ENCODE measurements at regions not wholly inside any gene's neighbourhood (a gene's known extent, or its start where the extent isn't known, plus 50 kb on each side); places are given as distances from the start of the nearest gene placed in this dataset.
"Not testable (repeated sequence)": the region's sequence is repeated elsewhere in the genome, so short reads cannot be mapped to it uniquely, and the experiment has no call there.

DNA sequence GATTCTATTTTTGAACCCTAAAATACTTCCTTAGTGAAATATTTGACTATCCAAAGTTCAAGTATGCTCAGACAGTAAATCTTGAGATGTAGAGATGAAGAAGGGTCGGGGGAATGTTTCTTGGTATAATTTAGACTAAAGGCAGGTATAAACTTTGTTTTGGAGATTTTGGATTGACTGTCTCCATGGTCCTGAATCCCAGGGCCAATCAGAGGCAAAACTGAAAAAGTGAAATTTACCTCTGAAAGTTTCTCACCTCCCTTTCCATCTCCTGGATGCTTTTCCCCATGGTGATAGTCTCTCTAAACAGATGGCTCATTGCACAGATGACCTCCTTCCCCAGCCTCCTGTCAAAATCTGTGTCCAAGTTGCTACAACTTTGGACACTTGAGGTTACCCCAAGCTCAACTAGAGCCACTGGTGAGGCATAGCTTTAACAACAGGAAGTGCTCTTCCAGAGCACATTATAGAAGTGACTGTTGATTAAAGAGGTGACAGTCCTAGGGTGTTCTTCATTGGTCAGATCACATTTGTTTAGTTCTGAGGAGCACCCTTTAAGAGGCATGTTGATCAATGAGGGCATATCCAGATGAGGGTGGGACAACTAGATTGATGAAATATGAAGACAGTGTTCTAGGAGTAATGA lies 128.4 kb downstream of the AKAP11 start:
- no peak for DNase-seq

GRCh38 chr13:42401376-42401775 lies 129.4 kb downstream of the AKAP11 start:
- DNase-seq: no peak

DNA sequence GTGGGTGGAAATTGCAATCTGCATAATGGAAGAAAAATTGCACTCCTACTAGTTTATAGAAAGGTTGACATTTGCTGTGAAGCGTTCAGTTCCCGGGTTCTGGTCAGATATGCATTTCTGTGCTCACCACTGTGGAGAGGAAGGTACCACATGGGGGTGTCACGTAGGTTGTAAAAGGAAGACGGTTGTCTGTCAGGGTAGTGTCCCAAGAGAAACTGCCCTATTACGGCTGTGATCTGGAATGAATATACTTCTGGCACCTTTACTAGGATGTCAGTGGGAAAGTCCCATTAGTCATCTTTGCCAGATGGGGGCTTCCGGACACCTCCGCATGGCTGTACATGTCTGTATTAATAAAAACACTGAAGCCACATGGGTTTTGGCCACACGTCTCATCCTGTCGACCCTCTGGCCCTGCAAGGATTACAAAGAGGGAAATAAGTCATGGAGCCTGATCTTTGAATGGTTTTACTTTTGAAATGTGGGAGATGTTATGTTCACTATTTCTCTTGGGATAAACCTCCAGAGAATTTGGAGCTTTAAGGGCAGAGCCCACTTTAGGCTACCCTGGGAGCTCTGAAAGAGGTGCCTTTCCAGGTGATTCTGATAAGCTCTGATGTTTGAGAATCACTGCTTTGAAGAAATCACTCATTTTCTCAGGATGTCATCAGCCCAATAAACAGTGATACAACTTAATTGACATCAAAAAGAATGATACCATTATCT lies 133.9 kb downstream of the AKAP11 start:
- DNase-seq: peak; percentile 22

GRCh38 chr13:42409075-42409474 lies 137.1 kb downstream of the AKAP11 start:
- no peak for DNase-seq

GRCh38 chr13:42409551-42409950 lies 137.6 kb downstream of the AKAP11 start:
- DNase-seq: no peak

GRCh38 chr13:42412812-42413483 lies 141.0 kb downstream of the AKAP11 start:
- no peak for DNase-seq

GRCh38 chr13:42413484-42413815 lies 141.5 kb downstream of the AKAP11 start:
- DNase-seq: no peak

DNA sequence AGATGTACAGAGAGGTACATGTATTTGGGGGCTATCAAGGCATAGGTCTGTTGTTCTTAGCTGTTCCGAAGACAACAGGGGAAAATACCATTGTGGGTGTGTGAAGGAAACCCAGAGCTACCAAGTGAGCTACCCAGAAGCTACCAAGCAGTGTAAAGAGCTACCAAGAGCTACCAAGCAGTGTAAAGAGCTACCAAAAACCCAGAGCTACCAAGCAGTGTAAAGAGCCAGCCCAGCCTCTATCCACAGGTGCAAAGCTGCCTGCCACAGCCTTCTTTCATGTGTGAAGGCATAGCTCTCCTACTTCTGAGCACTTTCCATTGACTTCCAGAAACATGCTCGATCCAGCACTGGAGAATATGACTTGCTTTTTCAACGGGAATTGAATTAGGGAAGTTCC lies 145.7 kb downstream of the AKAP11 start:
- no peak for DNase-seq

- DNase-seq: no peak
Observed at GRCh38 chr13:42418184-42418583, 146.2 kb downstream of the AKAP11 start.

- no peak for DNase-seq
Observed at GRCh38 chr13:42420304-42420703, 148.4 kb downstream of the AKAP11 start.

- DNase-seq: no peak
Observed at GRCh38 chr13:42422681-42423080, 150.7 kb downstream of the AKAP11 start.

DNA sequence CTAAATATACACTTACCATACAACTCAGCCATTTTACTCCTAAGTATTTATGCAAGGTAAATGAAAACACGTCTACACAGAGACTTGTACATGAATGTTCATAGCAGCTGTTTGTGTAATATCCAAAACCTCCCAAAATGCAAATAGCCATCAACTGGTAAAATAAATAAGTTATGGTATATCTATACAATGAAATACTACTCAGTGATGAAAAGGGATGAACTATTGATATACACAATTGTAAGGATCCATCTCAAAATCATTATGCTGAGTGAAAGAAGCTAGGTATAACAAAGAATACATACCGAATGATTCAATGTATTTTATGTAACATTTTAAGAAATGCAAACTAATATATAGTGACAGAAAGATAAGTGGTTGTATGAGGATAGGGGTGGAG lies 149.8 kb upstream of the TNFSF11 start:
- DNase-seq: no peak

GRCh38 chr13:42445354-42445753 lies 128.6 kb upstream of the TNFSF11 start:
- DNase-seq: no peak

- not testable (repeated sequence) for DNase-seq
Observed at GRCh38 chr13:42446597-42446996, 127.4 kb upstream of the TNFSF11 start.

DNA sequence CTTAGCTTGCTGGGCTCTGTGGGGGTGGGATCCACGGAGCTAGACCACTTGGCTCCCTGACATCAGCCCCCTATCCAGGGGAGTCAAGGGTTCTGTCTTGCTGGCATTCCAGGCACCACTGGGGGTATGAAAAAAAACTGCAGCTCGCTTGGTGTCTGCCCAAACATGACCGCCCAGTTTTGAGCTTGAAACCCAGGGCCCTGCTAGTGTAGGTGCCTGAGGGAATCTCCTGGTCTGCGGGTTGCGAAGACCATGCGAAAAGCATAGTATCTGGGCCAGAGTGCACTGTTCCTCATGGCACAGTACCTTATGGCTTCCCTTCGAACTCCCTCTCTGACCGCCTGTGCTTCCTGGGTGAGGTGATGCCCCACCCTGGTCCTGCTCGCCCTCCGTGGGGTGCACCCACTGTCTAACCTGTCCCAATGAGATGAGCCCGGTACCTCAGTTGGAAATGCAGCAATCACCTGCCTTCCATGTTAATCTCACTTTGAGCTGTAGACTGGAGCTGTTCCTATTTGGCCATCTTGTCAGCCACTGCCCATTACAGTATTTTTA lies 120.8 kb upstream of the TNFSF11 start:
- no peak for DNase-seq

GRCh38 chr13:42454749-42455148 lies 119.2 kb upstream of the TNFSF11 start:
- no peak for DNase-seq

DNA sequence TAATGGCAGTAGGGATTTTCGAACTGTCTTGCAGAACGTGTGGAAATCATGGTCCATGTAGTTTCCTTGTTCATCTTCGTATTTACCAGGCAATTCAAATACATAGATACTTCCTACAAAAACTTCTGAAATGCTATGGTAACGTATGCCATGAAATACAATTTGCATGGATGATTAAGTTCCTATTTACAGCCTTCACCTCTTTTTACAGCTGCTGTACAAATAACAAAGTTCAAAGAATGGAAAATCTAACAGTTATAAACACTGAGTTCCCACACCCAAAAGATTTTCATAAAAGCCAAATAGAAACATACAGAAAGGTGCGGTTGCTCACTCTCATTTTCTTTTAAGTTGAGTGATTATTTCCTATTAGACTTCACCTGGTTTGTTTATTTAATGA lies 115.8 kb upstream of the TNFSF11 start:
- DNase-seq: no peak

GRCh38 chr13:42466123-42466522 lies 107.8 kb upstream of the TNFSF11 start:
- DNase-seq: no peak

DNA sequence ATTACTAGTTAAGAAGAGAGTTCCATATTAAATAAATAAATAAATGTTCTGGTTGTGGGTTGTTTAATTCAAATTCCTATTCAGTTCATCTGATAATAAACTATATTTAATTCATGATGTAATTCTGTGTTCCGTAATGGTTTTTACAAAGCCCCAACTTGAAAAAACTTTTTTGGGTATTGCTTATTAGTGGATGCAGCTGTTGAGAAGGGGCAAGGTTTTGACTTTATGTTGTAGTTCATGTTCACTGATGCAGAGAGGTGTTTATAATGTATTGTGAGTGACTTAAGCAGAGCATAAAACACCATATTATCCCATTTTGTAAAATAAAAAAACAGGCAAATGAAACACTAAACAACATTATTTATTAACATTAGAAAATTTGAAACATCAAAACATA lies 107.3 kb upstream of the TNFSF11 start:
- no peak for DNase-seq

- DNase-seq: no peak
Observed at GRCh38 chr13:42474954-42475353, 99.0 kb upstream of the TNFSF11 start.

DNA sequence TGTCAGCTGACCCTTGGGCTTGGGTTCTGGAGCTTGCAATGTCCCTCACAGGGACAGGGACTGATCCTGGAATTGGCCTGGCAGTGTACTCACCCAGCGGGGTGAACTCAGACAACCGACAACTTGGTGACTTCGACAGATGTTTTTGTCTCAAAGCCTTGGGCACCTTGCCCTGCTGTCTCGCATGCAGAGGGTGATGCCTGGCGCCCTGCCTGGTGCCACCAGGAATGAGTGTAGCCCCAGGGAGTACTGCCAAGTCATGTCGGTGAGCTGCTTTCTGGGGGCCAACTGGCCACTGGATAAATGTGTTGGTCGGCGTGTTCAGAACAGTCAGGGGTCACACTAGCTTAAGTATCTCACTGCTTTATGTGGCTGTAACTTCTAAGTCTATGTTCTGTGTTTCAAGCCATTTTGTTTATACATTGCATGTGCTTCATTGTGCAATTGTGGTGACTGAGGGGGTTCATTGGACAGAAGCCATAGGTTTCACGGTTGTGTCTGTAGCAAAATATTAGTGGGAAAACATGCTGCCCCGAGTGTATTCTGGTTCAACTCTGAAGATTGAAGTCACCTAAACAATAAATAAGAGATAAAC lies 96.3 kb upstream of the TNFSF11 start:
- DNase-seq: no peak

DNA sequence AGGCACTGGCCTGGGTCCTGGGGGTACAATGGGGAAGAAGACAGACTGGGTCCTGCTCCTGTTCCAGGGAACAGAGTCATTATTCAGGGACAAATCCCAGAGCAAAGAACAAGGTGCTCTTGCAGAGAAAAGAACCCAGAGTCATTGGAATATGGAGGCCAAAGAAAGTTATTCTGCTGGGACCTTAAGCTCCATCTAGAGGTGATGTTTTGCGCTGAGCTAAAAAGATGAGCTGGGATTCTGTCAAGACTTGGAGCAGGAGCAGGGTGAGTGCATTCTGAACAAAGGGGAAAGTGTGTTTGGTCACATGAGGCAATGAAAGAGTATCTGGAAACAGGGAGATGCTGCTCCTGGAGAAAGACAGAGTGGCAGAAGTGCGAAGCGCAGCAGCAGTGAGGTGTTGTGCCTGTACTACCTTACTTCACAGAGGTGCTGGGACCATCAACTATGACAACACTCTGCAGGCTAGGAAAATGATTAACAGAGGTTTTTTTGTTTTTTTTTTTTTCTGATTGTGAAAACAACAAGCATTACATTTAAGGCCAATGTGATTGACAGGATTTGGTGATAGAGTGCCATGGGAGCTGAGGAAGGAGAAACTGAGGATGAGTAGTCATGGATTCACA lies 95.3 kb upstream of the TNFSF11 start:
- peak; percentile 4 for DNase-seq

- no peak for DNase-seq
Observed at GRCh38 chr13:42484386-42484785, 89.6 kb upstream of the TNFSF11 start.

Data from eye (tissue), 1 donor.